Esophagus (tissue), 2 donors: ENCODE measurements at regions not wholly inside any gene's neighbourhood (a gene's known extent, or its start where the extent isn't known, plus 50 kb on each side); places are given as distances from the start of the nearest gene placed in this dataset.

Experiments
- H3K27ac ChIP-seq, 2 donors: one replicate each; pipeline ENCODE4 v1.5.1; 2013; ENCODE audit warnings: low read depth in 2 of 2, mild to moderate bottlenecking in 2 of 2, inconsistent platforms in 1 of 2, low read length in 1 of 2, moderate library complexity in 1 of 2
- H3K27me3 ChIP-seq, 2 donors: one replicate each; pipeline ENCODE4 v1.6.1; 2013; ENCODE audit warnings: low read length in 2 of 2, control low read depth in 1 of 2, mild to moderate bottlenecking in 1 of 2; ENCODE audit not compliant: insufficient read depth in 2 of 2, control insufficient read depth in 1 of 2
- H3K36me3 ChIP-seq, 2 donors: one replicate each; pipeline ENCODE4 v1.6.1; 2013; ENCODE audit warnings: low read length in 1 of 2; ENCODE audit not compliant: control insufficient read depth in 2 of 2, insufficient read depth in 2 of 2
- H3K4me1 ChIP-seq, 2 donors: one replicate each; pipeline ENCODE4 v1.6.1; 2013; ENCODE audit warnings: low read length in 1 of 2; ENCODE audit not compliant: control insufficient read depth in 2 of 2, insufficient read depth in 2 of 2
- H3K4me3 ChIP-seq, 2 donors: one replicate each; pipeline ENCODE4 v1.5.1; 2013; ENCODE audit warnings: low read length in 2 of 2, mild to moderate bottlenecking in 2 of 2, low read depth in 1 of 2, moderate library complexity in 1 of 2
- H3K9me3 ChIP-seq, 2 donors: one replicate each; pipeline ENCODE4 v1.6.1; 2013; ENCODE audit warnings: mild to moderate bottlenecking in 2 of 2, low read depth in 1 of 2, low read length in 1 of 2, moderate library complexity in 1 of 2; ENCODE audit not compliant: control insufficient read depth in 2 of 2, insufficient read depth in 1 of 2
- WGBS, 2 donors: extraction: QIAGEN DNeasy Blood & Tissue Kit; methylation state at CpG; one replicate each; pipeline ENCODE4 v1.1.7; 2013; 5-methylcytosine and 5-hydroxymethylcytosine counted together
- donor health status: healthy with polysubstance abuse.
- donor health status: Bipolar disorder and iron deficiency.

- Histone ChIP-seq H3K4me3 (no peak overlapping the region), H3K9me3 (no peaks in the 10 kb centered on the region), H3K36me3 (no peaks in the 10 kb centered on the region), H3K27ac (no peak overlapping the region), H3K27me3 (no peaks in the 10 kb centered on the region), H3K4me1 (no peaks in the 10 kb centered on the region)
- 54 to 60% methylated on average over 6 of the region's 6 CpGs for WGBS, 2 donors
Observed at GRCh38 chr6:132902901-132903300, 88.5 kb downstream of the RPS12 start.

- no peak overlapping the region for H3K4me3 ChIP-seq
- H3K9me3 ChIP-seq, result no peaks in the 10 kb centered on the region
- no peak overlapping the region for H3K27ac ChIP-seq
- H3K27me3 ChIP-seq, result no peaks in the 10 kb centered on the region
- 68 to 72% methylated on average over 1 of the region's 1 CpG for WGBS, 2 donors
- no peaks in the 10 kb centered on the region for H3K4me1 ChIP-seq
- H3K36me3 ChIP-seq, result no peaks in the 10 kb centered on the region
Observed at GRCh38 chr6:132907231-132907630, 92.9 kb downstream of the RPS12 start.

GRCh38 chr6:132907914-132908313 lies 93.5 kb downstream of the RPS12 start:
- H3K4me3 ChIP-seq, result no peak overlapping the region
- H3K9me3 ChIP-seq, result no peaks in the 10 kb centered on the region
- H3K36me3 ChIP-seq, result no peaks in the 10 kb centered on the region
- H3K27me3 ChIP-seq, result no peaks in the 10 kb centered on the region
- H3K4me1 ChIP-seq, result no peaks in the 10 kb centered on the region
- no peak overlapping the region for H3K27ac ChIP-seq
- WGBS, 2 donors, result 74 to 79% methylated on average over 7 of the region's 7 CpGs

GRCh38 chr6:132909742-132910141 lies 95.4 kb downstream of the RPS12 start:
- Histone ChIP-seq H3K27me3 (no peaks in the 10 kb centered on the region), H3K4me3 (no peak overlapping the region), H3K36me3 (no peaks in the 10 kb centered on the region), H3K27ac (no peak overlapping the region), H3K9me3 (no peaks in the 10 kb centered on the region), H3K4me1 (no peaks in the 10 kb centered on the region)
- WGBS, 2 donors, result 68 to 76% methylated on average over 1 of the region's 1 CpG

DNA sequence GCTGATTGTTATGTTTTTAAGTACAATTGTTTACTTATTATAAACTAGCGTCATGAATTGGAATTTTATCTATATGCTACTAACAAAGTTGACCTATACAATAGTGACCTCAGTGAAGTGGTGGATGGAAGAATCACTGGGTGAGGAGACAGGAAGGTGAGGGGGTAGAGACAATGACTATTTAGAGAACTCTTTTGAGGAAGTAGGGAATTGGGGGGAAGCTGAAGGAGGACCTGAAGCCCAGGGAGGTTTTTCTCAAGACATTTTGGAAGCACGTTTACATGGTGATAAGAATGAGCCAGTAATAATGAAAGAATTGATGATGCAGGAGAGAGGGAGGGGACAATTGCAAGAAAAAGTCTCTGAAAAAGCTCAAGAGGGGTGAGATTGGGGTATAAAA lies 96.4 kb downstream of the RPS12 start:
- Histone ChIP-seq H3K9me3 (no peaks in the 10 kb centered on the region), H3K27me3 (no peaks in the 10 kb centered on the region), H3K27ac (no peak overlapping the region), H3K4me1 (no peaks in the 10 kb centered on the region), H3K4me3 (no peak overlapping the region), H3K36me3 (no peaks in the 10 kb centered on the region)
- 38 to 45% methylated on average over 2 of the region's 2 CpGs for WGBS, 2 donors

- no peaks in the 10 kb centered on the region for H3K27me3 ChIP-seq
- H3K4me1 ChIP-seq, result no peaks in the 10 kb centered on the region
- peak overlapping the region in 1 of 2 donors; percentile 34 for H3K27ac ChIP-seq
- H3K9me3 ChIP-seq, result no peaks in the 10 kb centered on the region
- 25 to 27% methylated on average over 4 of the region's 4 CpGs for WGBS, 2 donors
- no peaks in the 10 kb centered on the region for H3K36me3 ChIP-seq
- H3K4me3 ChIP-seq, result no peak overlapping the region
Observed at GRCh38 chr6:132919045-132919860, 104.9 kb downstream of the RPS12 start.

DNA sequence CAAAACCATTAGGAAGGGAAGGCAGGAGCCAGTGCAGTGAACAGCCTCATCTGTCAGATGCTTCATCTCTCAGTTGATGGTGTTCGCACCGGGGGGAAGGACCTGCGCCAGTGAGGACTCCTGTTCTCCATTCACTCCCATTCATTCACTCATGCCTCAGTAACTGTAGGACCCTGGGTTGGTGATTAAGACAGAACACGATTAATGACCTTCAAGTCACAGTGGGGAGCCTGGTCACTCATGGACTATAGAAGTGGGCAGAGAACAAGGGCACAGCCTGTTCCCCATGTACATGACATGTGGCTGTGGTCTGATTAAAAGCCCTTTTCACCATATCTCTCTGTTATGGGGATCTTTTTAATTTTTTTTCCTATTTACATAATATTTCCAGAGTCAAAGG lies 113.3 kb downstream of the RPS12 start:
- Histone ChIP-seq H3K4me1 (no peaks in the 10 kb centered on the region), H3K4me3 (no peak overlapping the region), H3K27me3 (no peaks in the 10 kb centered on the region), H3K36me3 (no peaks in the 10 kb centered on the region), H3K9me3 (no peaks in the 10 kb centered on the region), H3K27ac (no peak overlapping the region)
- 86 to 90% methylated on average over 4 of the region's 4 CpGs for WGBS, 2 donors

GRCh38 chr6:132929141-132929540 lies 114.8 kb downstream of the RPS12 start:
- 70 to 74% methylated on average over 4 of the region's 4 CpGs for WGBS, 2 donors
- H3K4me3 ChIP-seq, result no peak overlapping the region
- H3K36me3 ChIP-seq, result no peaks in the 10 kb centered on the region
- H3K27me3 ChIP-seq, result no peaks in the 10 kb centered on the region
- no peaks in the 10 kb centered on the region for H3K4me1 ChIP-seq
- H3K27ac ChIP-seq, result no peak overlapping the region
- H3K9me3 ChIP-seq, result no peaks in the 10 kb centered on the region

DNA sequence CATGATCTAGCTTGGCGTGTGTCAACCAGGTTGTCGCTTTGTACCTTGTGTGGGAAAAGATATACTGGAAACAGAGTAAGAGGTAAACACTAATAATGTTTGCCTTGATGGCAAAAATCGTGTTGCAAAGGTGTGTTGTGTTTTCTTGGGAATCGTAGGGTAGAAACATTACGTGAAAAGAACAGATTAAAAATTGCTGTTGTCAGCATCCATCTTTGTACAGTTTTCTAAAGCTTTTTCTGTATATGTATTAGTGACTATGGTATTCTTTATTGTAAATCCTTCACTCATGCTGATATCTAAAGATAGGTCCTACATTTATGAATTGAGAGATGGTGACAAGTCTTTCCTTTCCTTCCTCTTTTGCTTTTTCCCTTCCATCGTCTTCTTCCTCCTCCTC lies 116.9 kb downstream of the RPS12 start:
- WGBS, 2 donors, result 81 to 82% methylated on average over 6 of the region's 6 CpGs
- Histone ChIP-seq H3K27ac (no peak overlapping the region), H3K4me3 (no peak overlapping the region)

GRCh38 chr6:132931936-132932514 lies 117.7 kb downstream of the RPS12 start:
- no peak overlapping the region for H3K27ac ChIP-seq
- no peak overlapping the region for H3K4me3 ChIP-seq
- H3K4me1 ChIP-seq, result no peaks in the 10 kb centered on the region
- WGBS, 2 donors, result 61 to 64% methylated on average over 5 of the region's 5 CpGs
- no peaks in the 10 kb centered on the region for H3K27me3 ChIP-seq
- H3K9me3 ChIP-seq, result no peaks in the 10 kb centered on the region
- H3K36me3 ChIP-seq, result no peaks in the 10 kb centered on the region

More for the DNA sequence above, 116.9 kb downstream of the RPS12 start:
- no peaks in the 10 kb centered on the region for H3K9me3 ChIP-seq
- no peaks in the 10 kb centered on the region for H3K4me1 ChIP-seq
- no peaks in the 10 kb centered on the region for H3K27me3 ChIP-seq
- H3K36me3 ChIP-seq, result no peaks in the 10 kb centered on the region
